ENCODE measurements at regions not wholly inside any gene's neighbourhood (a gene's known extent, or its start where the extent isn't known, plus 50 kb on each side); places are given as distances from the start of the nearest gene placed in this dataset.

GRCh38 chr11:71067753-71068152 is 184.6 kb downstream of the SHANK2 start:
- no peak for TF ChIP-seq CTCF (IDR thresholded peaks at IDR 0.05)
- no peak for TF ChIP-seq EZH2 (IDR thresholded peaks at IDR 0.05)
- TF ChIP-seq EZH2phosphoT487 (IDR thresholded peaks at IDR 0.05), result no peak
